ENCODE measurements at regions not wholly inside any gene's neighbourhood (a gene's known extent, or its start where the extent isn't known, plus 50 kb on each side); places are given as distances from the start of the nearest gene placed in this dataset.

- no peaks in the 10 kb centered on the region for H3K4me1 ChIP-seq (ENCODE audit: insufficient read depth, low read length, poor library complexity, severe bottlenecking)
- H3K36me3 ChIP-seq (ENCODE audit: insufficient read depth, low read length): no peaks in the 10 kb centered on the region
- no TSS peak for BruUV-seq (replicated peaks)
- H3K9me3 ChIP-seq (ENCODE audit: low read length): no peaks in the 10 kb centered on the region
- H3K79me2 ChIP-seq (ENCODE audit: insufficient read depth, low read depth, low read length): no peaks in the 10 kb centered on the region
- no peak overlapping the region for H3K4me3 ChIP-seq (ENCODE audit: low read depth, low read length, poor library complexity, severe bottlenecking)
- H3K27ac ChIP-seq (ENCODE audit: low read depth, low read length, poor library complexity, severe bottlenecking): no peak overlapping the region
- H3K4me2 ChIP-seq (ENCODE audit: low read length): no peak overlapping the region
- H3K9me2 ChIP-seq (ENCODE audit: insufficient read depth, low read length): no peaks in the 10 kb centered on the region
- no peak for DNase-seq (ENCODE audit: low spot score)
- no peak for TF ChIP-seq CTCF (conservative IDR thresholded peaks at IDR 0.05; ENCODE audit: low read length)
- TF ChIP-seq EZH2phosphoT487 (IDR thresholded peaks at IDR 0.05; ENCODE audit: borderline replicate concordance, low read depth, low read length): no peak
- H4K20me1 ChIP-seq (ENCODE audit: insufficient read depth, low read length): no peaks in the 10 kb centered on the region
- ChIA-PET CTCF (ENCODE audit: unreplicated experiment) (no interaction called here), POLR2A (interaction anchor here (0.7 kb wide), 1 partner anchor 230 kb away, joined by 3 read pairs; no protein-coding TSS in a partner anchor)
- H2AFZ ChIP-seq (ENCODE audit: low read length): no peak overlapping the region
- intact Hi-C loops (cut with micrococcal nuclease; ENCODE audit: unreplicated experiment): no loop called here
These were observed 304.5 kb upstream of the PKDCC start for GRCh38 chr2:41743324-41743723.

GRCh38 chr2:41750829-41751228 is 297.0 kb upstream of the PKDCC start:
- intact Hi-C loops (cut with micrococcal nuclease; ENCODE audit: unreplicated experiment): no loop called here
- Histone ChIP-seq H3K4me3 (ENCODE audit: low read depth, low read length, poor library complexity, severe bottlenecking) (no peak overlapping the region), H2AFZ (ENCODE audit: low read length) (no peak overlapping the region), H3K9me2 (ENCODE audit: insufficient read depth, low read length) (no peaks in the 10 kb centered on the region), H3K79me2 (ENCODE audit: insufficient read depth, low read depth, low read length) (no peaks in the 10 kb centered on the region), H4K20me1 (ENCODE audit: insufficient read depth, low read length) (no peaks in the 10 kb centered on the region), H3K27ac (ENCODE audit: low read depth, low read length, poor library complexity, severe bottlenecking) (no peak overlapping the region), H3K36me3 (ENCODE audit: insufficient read depth, low read length) (no peaks in the 10 kb centered on the region), H3K4me2 (ENCODE audit: low read length) (no peak overlapping the region), H3K4me1 (ENCODE audit: insufficient read depth, low read length, poor library complexity, severe bottlenecking) (no peaks in the 10 kb centered on the region), H3K9me3 (ENCODE audit: low read length) (no peaks in the 10 kb centered on the region)
- DNase-seq (ENCODE audit: low spot score): no peak
- ChIA-PET CTCF (ENCODE audit: unreplicated experiment) (no interaction called here), POLR2A (no interaction called here)
- TF ChIP-seq EZH2phosphoT487 (IDR thresholded peaks at IDR 0.05; ENCODE audit: borderline replicate concordance, low read depth, low read length): no peak
- TF ChIP-seq CTCF (conservative IDR thresholded peaks at IDR 0.05; ENCODE audit: low read length): no peak
- BruUV-seq (replicated peaks): no TSS peak

- H3K36me3 ChIP-seq (ENCODE audit: insufficient read depth, low read length): no peaks in the 10 kb centered on the region
- H3K27ac ChIP-seq (ENCODE audit: low read depth, low read length, poor library complexity, severe bottlenecking): no peak overlapping the region
- H4K20me1 ChIP-seq (ENCODE audit: insufficient read depth, low read length): no peaks in the 10 kb centered on the region
- intact Hi-C loops (cut with micrococcal nuclease; ENCODE audit: unreplicated experiment): no loop called here
- H3K9me2 ChIP-seq (ENCODE audit: insufficient read depth, low read length): no peaks in the 10 kb centered on the region
- no peaks in the 10 kb centered on the region for H3K4me1 ChIP-seq (ENCODE audit: insufficient read depth, low read length, poor library complexity, severe bottlenecking)
- no peaks in the 10 kb centered on the region for H3K9me3 ChIP-seq (ENCODE audit: low read length)
- H2AFZ ChIP-seq (ENCODE audit: low read length): no peak overlapping the region
- DNase-seq (ENCODE audit: low spot score): no peak
- TF ChIP-seq CTCF (conservative IDR thresholded peaks at IDR 0.05; ENCODE audit: low read length) (no peak), EZH2phosphoT487 (IDR thresholded peaks at IDR 0.05; ENCODE audit: borderline replicate concordance, low read depth, low read length) (no peak)
- H3K4me2 ChIP-seq (ENCODE audit: low read length): no peak overlapping the region
- ChIA-PET CTCF (ENCODE audit: unreplicated experiment) (no interaction called here), POLR2A (no interaction called here)
- no peak overlapping the region for H3K4me3 ChIP-seq (ENCODE audit: low read depth, low read length, poor library complexity, severe bottlenecking)
- no peaks in the 10 kb centered on the region for H3K79me2 ChIP-seq (ENCODE audit: insufficient read depth, low read depth, low read length)
- BruUV-seq (replicated peaks): no TSS peak
These were observed 287.9 kb upstream of the PKDCC start for GRCh38 chr2:41759880-41760279.
